SU-DHL-6 (cell line): ENCODE measurements at regions not wholly inside any gene's neighbourhood (a gene's known extent, or its start where the extent isn't known, plus 50 kb on each side); places are given as distances from the start of the nearest gene placed in this dataset.

Experiments used
- EZH2phosphoT487 ChIP-seq: fragments of 200-600 bp; sonication (generic), shearing (Covaris generic); conservative IDR thresholded peaks from 2 replicates; pipeline ENCODE4 v1.6.1; 2018; ENCODE audit warnings: mild to moderate bottlenecking, antibody characterized with exemption, low read length, moderate library complexity, mixed read lengths
- TF ChIP-seq, protein P1 (sequence below): fragments of 200-600 bp; sonication (generic); IDR thresholded peaks from one replicate; pipeline ENCODE4 v1.5.1; 2017; ENCODE audit warnings: antibody characterized with exemption, mild to moderate bottlenecking, low read length, moderate library complexity; ENCODE audit not compliant: insufficient read depth, poor library complexity, severe bottlenecking

DNA sequence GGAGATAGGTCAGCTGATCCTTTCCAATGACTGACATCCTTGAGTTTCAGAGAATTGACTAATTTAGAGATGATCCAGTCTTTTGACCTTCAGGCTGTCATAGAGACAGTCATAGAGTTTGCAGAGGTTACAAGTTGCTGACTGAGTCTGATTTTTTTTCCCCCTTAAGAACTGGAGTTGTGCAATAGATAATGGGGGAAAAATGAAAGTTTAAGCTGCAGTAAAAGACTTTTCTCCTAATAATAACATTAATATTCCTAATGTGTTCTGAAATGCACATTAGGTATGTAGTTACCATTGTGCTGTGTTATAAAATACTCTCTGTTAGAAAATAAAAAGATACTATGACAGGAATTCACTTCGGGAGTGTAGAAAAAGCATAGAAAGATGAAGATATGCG lies 876.9 kb upstream of the RAG2 start:
- TF ChIP-seq, protein P1, sequence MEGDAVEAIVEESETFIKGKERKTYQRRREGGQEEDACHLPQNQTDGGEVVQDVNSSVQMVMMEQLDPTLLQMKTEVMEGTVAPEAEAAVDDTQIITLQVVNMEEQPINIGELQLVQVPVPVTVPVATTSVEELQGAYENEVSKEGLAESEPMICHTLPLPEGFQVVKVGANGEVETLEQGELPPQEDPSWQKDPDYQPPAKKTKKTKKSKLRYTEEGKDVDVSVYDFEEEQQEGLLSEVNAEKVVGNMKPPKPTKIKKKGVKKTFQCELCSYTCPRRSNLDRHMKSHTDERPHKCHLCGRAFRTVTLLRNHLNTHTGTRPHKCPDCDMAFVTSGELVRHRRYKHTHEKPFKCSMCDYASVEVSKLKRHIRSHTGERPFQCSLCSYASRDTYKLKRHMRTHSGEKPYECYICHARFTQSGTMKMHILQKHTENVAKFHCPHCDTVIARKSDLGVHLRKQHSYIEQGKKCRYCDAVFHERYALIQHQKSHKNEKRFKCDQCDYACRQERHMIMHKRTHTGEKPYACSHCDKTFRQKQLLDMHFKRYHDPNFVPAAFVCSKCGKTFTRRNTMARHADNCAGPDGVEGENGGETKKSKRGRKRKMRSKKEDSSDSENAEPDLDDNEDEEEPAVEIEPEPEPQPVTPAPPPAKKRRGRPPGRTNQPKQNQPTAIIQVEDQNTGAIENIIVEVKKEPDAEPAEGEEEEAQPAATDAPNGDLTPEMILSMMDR = no peak
- no peak for TF ChIP-seq EZH2phosphoT487
